Mononuclear cell (primary cell): ENCODE measurements at regions not wholly inside any gene's neighbourhood (a gene's known extent, or its start where the extent isn't known, plus 50 kb on each side); places are given as distances from the start of the nearest gene placed in this dataset.

ENCODE experiments used
- H3K27me3 ChIP-seq: 2 replicates; pipeline ENCODE4 v1.6.0; 2011; ENCODE audit warnings: low read length, control low read depth; ENCODE audit not compliant: insufficient read depth
- H3K4me1 ChIP-seq: 2 replicates; pipeline ENCODE4 v1.5.1; 2011; ENCODE audit warnings: mild to moderate bottlenecking, low read length, control low read depth; ENCODE audit not compliant: insufficient read depth
- H3K4me3 ChIP-seq: 2 replicates; pipeline ENCODE4 v1.5.1; 2011; ENCODE audit warnings: mild to moderate bottlenecking, low read length, moderate library complexity
- H3K9me3 ChIP-seq: 2 replicates; pipeline ENCODE4 v1.5.1; 2011; ENCODE audit warnings: low read depth, mild to moderate bottlenecking, control low read depth, low read length

DNA sequence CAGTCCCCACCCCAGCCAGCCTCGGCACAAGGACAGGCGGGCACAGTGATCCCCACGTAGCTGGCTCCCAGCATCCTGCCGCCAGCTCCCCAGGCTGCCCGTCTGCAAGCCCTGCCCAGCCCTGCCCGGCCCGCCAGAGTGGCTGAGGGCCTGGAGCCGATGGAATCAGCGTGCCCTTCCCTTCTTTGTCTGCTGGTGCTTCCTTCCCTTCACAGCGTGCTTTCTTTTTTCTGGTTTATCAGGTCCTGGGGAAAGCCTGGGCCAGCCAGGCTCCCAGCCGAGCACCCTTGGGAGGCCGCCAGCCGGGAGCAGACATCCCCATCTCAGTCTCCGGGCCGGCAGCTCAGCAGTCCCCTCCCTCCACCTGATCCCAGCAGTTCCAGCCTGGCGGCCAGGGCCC lies 54.7 kb upstream of the SMAD6 start:
- Histone ChIP-seq H3K4me3 (no peak overlapping the region), H3K9me3 (no peaks in the 10 kb centered on the region), H3K4me1 (no peaks in the 10 kb centered on the region), H3K27me3 (no peaks in the 10 kb centered on the region)

DNA sequence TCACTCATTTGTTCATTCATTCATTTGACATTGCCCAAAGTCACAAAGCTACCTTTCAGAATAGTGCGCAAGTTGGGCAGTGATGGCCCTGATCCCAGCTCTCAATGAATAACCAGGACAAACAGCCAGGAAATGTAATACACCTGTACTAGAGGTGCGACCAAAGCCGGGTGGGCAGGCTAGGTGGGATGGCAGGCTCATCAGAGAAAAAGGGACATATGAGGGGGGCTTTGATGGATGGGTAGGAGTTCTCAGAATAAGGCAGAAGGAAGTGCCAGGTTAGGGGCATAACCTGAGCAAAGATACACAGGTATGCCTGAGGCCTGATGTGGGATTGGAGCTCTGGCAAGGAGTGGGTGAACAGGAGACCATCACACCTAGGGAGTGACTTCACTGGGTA lies 53.4 kb upstream of the SMAD6 start:
- H3K4me3 ChIP-seq, result no peak overlapping the region
- H3K27me3 ChIP-seq, result no peaks in the 10 kb centered on the region
- H3K9me3 ChIP-seq, result no peaks in the 10 kb centered on the region

DNA sequence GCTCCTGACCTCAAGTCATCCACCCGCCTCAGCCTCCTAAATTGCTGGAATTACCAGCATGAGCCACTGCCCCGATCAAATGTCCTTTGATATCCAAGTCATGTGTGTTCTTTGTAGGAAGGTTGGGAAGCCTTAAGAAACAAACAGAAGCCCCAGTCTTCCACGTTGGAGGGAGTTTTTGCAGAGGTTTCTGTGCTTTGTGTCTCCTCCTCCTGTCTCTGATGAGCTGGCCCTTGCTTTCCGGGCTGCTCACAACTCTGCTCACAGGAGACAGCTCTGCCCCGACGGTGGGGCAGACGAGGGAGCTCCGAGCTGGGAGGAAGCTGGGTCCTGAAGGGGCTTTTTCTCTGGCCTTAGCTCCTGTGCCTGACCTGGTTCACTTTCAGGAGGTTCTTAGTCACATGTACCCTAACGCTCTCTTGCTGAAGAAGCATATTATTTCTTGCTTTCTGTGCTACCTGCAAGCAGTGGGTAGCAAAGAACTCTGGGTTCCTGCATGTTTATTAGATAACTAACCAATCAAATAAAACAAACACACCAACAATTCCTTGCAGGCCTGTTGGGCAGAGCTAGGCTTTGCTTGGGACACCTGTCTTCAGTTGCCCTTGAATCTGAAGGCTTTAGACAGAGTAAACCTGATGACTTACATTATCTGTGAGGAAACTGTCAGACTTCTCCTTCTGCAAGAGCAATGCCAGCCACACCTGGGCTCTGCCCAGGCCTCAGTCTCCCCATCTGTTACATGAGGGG lies 52.6 kb upstream of the SMAD6 start:
- Histone ChIP-seq H3K9me3 (no peaks in the 10 kb centered on the region), H3K4me1 (no peaks in the 10 kb centered on the region), H3K27me3 (no peaks in the 10 kb centered on the region), H3K4me3 (no peak overlapping the region)

More for the DNA sequence above, 53.4 kb upstream of the SMAD6 start:
- H3K4me1 ChIP-seq, result no peaks in the 10 kb centered on the region

DNA sequence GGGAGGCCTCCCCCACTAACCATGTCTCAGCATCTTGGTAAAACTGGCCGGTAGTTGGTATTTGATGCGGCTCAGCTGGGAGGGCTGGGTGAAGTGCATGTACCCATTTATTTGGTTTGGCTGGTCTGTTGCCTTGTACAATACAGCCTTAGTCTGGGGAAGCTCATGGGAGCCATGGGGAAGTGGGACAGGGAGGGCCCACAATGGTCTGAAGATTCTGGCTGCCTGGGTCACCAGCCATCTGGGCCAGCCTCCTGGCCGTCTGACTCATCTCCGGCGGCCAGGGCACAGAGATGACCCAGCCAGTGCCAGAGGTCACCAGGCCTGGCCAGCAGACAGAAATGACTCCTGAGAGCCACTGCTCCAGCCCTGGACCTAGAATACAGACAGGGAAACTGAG lies 51.6 kb upstream of the SMAD6 start:
- H3K27me3 ChIP-seq, result no peaks in the 10 kb centered on the region
- H3K4me1 ChIP-seq, result no peaks in the 10 kb centered on the region
- no peak overlapping the region for H3K4me3 ChIP-seq
- no peaks in the 10 kb centered on the region for H3K9me3 ChIP-seq

DNA sequence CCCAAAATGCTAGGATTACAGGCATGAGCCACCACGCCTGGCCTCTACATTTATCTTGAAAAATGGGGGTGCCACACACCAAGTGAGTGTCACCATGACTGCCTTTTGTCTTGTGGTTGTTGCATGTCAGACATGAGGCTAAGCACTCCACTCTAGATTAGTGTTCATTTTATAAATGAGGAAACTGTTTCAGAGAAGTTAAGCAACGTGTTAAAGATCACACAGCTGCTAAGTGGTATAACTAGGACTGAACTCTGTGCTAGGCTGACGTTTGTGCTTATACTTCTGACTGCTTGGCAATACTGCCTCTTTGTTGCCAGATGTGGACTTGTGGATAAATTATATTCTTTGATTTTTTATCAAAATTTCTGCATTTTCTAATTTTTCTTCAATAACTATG lies 50.8 kb upstream of the SMAD6 start:
- Histone ChIP-seq H3K4me1 (no peaks in the 10 kb centered on the region), H3K9me3 (no peaks in the 10 kb centered on the region), H3K4me3 (no peak overlapping the region), H3K27me3 (no peaks in the 10 kb centered on the region)

DNA sequence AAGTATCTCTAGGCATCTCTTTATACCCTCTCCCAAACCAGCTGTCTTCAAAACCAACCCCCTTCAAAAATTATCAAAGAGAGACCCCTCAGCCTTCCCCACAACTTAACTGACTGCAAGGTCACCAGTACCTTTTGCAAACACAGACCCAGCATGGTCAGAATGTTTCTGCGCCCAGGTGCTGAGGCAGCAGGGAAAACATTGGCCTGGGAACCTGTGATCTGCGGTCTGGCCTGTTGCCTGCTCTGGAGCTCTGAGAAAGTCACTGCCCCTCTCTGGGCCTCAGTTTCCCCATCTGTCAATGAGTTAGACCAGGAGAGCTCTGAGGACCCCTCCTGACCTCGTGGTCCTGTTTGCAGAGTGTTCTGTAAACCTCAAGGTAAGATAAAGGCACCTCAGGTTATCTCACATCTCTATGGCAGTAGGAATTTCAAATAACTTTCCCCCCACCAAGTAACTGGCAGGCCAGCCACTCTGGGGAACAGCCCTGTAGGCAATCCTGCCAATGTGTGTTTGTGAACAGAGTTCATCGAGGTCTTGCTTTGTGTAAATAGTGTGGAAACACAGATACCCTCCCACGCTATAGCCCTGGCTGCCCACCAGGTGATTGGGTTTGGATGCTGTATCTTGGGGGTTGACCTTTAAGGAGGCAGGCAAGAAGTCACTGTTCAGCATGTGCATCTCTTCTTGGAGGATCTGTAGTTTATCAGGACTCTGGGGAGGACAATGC lies 50.0 kb upstream of the SMAD6 start:
- H3K4me3 ChIP-seq, result no peak overlapping the region
- no peaks in the 10 kb centered on the region for H3K9me3 ChIP-seq
- H3K4me1 ChIP-seq, result no peaks in the 10 kb centered on the region
- no peaks in the 10 kb centered on the region for H3K27me3 ChIP-seq
